K562 (cell line): ENCODE measurements at regions not wholly inside any gene's neighbourhood (a gene's known extent, or its start where the extent isn't known, plus 50 kb on each side); places are given as distances from the start of the nearest gene placed in this dataset.

ENCODE experiments used
- ATAC-seq: fragments of 200-7000 bp; cut with Tn5 transposase; 3 replicates; pipeline ENCODE4 v1.9.1; 2020; ENCODE audit warnings: moderate library complexity
- BruUV-seq: library from RNA; stranded (reverse); fragments of 400-500 nt; replicated peaks from 2 replicates; lab custom pipeline; 2021; lab: Mats Ljungman, UMichigan
- CTCF ChIA-PET: fragments of 300-600 bp; formaldehyde crosslinking; extraction: SDS; loops from one replicate; lab custom pipeline; 2021; ENCODE audit warnings: low intra/inter-chr PET ratio; lab: Yijun Ruan, JAX
- POLR2A ChIA-PET: fragments of 300-600, 350-650 bp; sonication (Branson Sonifier 250); formaldehyde crosslinking; extraction: SDS; loops from one replicate; lab custom pipeline; 2021; ENCODE audit warnings: antibody characterized with exemption, inconsistent platforms; lab: Yijun Ruan, JAX
- DNase-seq, 4 experiments: peaks; one replicate each; pipeline versions ENCODE4 v3.0.0 to v3.0.0-alpha.2; 2011 to 2018; ENCODE audit warnings: low spot score in 3 of 4, mixed read lengths in 3 of 4; ENCODE audit errors: extremely low read depth in 1 of 4
- FAIRE-seq: peaks from 2 replicates; lab custom pipeline; 2011; peaks lifted over from hg19 to GRCh38; lab: Jason Lieb, UNC
- H2AFZ ChIP-seq: 2 replicates; pipeline ENCODE4 v1.6.0; 2011; ENCODE audit warnings: low read depth, low read length, control low read depth, inconsistent platforms
- H3K27ac ChIP-seq: fragments of 200-600 bp; 3 replicates; pipeline ENCODE4 v1.8.0; 2011; ENCODE audit warnings: low read depth, mild to moderate bottlenecking, control low read depth, inconsistent platforms, low read length, moderate library complexity, mixed read lengths; ENCODE audit errors: extremely low read depth
- H3K27me3 ChIP-seq, 2 experiments: fragments of 300-600 bp in 1 of 2; 2 replicates in 1 of 2; 3 replicates in 1 of 2; pipeline versions ENCODE4 v1.6.0 to v1.8.0; 2011; ENCODE audit warnings: inconsistent platforms in 2 of 2, low read length in 2 of 2, mild to moderate bottlenecking in 1 of 2, mixed read lengths in 1 of 2, moderate library complexity in 1 of 2; ENCODE audit not compliant: control insufficient read depth in 2 of 2, insufficient read depth in 2 of 2
- H3K36me3 ChIP-seq: fragments of 300-600 bp; 3 replicates; pipeline ENCODE4 v1.8.0; 2011; ENCODE audit warnings: mild to moderate bottlenecking, low read length, inconsistent platforms; ENCODE audit not compliant: control insufficient read depth, insufficient read depth
- H3K4me1 ChIP-seq, 2 experiments: fragments of 200-600 bp in 1 of 2; replicated peaks in 1 of 2; 2 replicates in 1 of 2; 3 replicates in 1 of 2; pipeline versions ENCODE4 v1.5.1 to v1.8.0; 2011; ENCODE audit warnings: inconsistent platforms in 2 of 2, low read length in 2 of 2, mild to moderate bottlenecking in 1 of 2, mixed read lengths in 1 of 2, moderate library complexity in 1 of 2; ENCODE audit not compliant: control insufficient read depth in 2 of 2, insufficient read depth in 2 of 2
- H3K4me2 ChIP-seq: 2 replicates; pipeline ENCODE4 v1.6.1; 2011; ENCODE audit warnings: low read length, control low read depth, inconsistent platforms, mixed read lengths; ENCODE audit not compliant: insufficient read depth
- H3K4me3 ChIP-seq: fragments of 200-600 bp; sonication (generic), shearing (Covaris generic); 2 replicates; pipeline ENCODE4 v1.5.1; 2016; ENCODE audit warnings: control low read depth, inconsistent platforms
- H3K79me2 ChIP-seq: fragments of 200-600 bp; 3 replicates; pipeline ENCODE4 v1.8.0; 2011; ENCODE audit warnings: low read length, inconsistent platforms; ENCODE audit not compliant: control insufficient read depth, insufficient read depth
- H3K9ac ChIP-seq, 2 experiments: 2 replicates each; pipeline versions ENCODE4 v1.6.0 to v1.6.1; 2011; ENCODE audit warnings: low read depth in 2 of 2, low read length in 2 of 2, control low read depth in 1 of 2, inconsistent platforms in 1 of 2, mild to moderate bottlenecking in 1 of 2, mixed read lengths in 1 of 2; ENCODE audit not compliant: insufficient read depth in 1 of 2
- H3K9me1 ChIP-seq: one replicate; pipeline ENCODE4 v1.6.0; 2011; ENCODE audit warnings: inconsistent platforms, mild to moderate bottlenecking, low read length, moderate library complexity; ENCODE audit not compliant: control insufficient read depth, insufficient read depth
- H3K9me3 ChIP-seq: replicated peaks from 2 replicates; pipeline ENCODE4 v1.5.1; 2011; ENCODE audit warnings: low read depth, low read length, inconsistent platforms; ENCODE audit not compliant: control insufficient read depth, insufficient read depth
- H4K20me1 ChIP-seq: replicated peaks from 2 replicates; pipeline ENCODE4 v1.6.1; 2011; ENCODE audit warnings: low read length, inconsistent platforms, mixed read lengths; ENCODE audit not compliant: control insufficient read depth, insufficient read depth
- ARID2 ChIP-seq: fragments of 450-650 bp; IDR thresholded peaks from 2 replicates; pipeline ENCODE4 v1.6.1; 2017; ENCODE audit warnings: antibody characterized with exemption, mild to moderate bottlenecking
- CC2D1A ChIP-seq: fragments of 450-650 bp; IDR thresholded peaks from 2 replicates; pipeline ENCODE4 v1.6.1; 2017; ENCODE audit warnings: mild to moderate bottlenecking
- CHD2 ChIP-seq: IDR thresholded peaks from 2 replicates; pipeline ENCODE4 v1.6.1; 2011; ENCODE audit warnings: low read depth, low read length
- FOXJ2 ChIP-seq: fragments of 200-800 bp; sonication (Bioruptor generic); IDR thresholded peaks from 2 replicates; pipeline ENCODE4 v1.6.1; 2016; ENCODE audit warnings: missing genetic modification characterization, missing compliant biosample characterization
- HOXB6 ChIP-seq: fragments of 250-450 bp; sonication (Bioruptor Pico); IDR thresholded peaks from 2 replicates; pipeline ENCODE4 v1.5.1; 2022; ENCODE audit warnings: mild to moderate bottlenecking, borderline replicate concordance
- ILK ChIP-seq: fragments of 450-650 bp; IDR thresholded peaks from 2 replicates; pipeline ENCODE4 v1.6.1; 2016; ENCODE audit warnings: missing genetic modification characterization, low read depth, mild to moderate bottlenecking, missing compliant biosample characterization, moderate library complexity, borderline replicate concordance
- KLF13 ChIP-seq: fragments of 450-650 bp; IDR thresholded peaks from 2 replicates; pipeline ENCODE4 v1.6.1; 2016; ENCODE audit warnings: missing genetic modification characterization, low read depth, mild to moderate bottlenecking, missing compliant biosample characterization, moderate library complexity, borderline replicate concordance
- NFE2 ChIP-seq: IDR thresholded peaks from 2 replicates; pipeline ENCODE4 v1.6.1; 2014; ENCODE audit warnings: antibody characterized with exemption, low read depth
- SIRT6 ChIP-seq: IDR thresholded peaks from one replicate; pipeline ENCODE4 v1.6.1; 2012; ENCODE audit warnings: low read depth, mild to moderate bottlenecking, control low read depth, inconsistent platforms, low read length, moderate library complexity
- SMARCE1 ChIP-seq: fragments of 450-650 bp; IDR thresholded peaks from 2 replicates; pipeline ENCODE4 v1.7.1; 2016; ENCODE audit warnings: mild to moderate bottlenecking
- SP1 ChIP-seq: sonication (generic); formaldehyde crosslinking; IDR thresholded peaks from 2 replicates; pipeline ENCODE4 v1.8.1; 2022; ENCODE audit warnings: mild to moderate bottlenecking, missing genetic modification reagents
- SRSF3 ChIP-seq: fragments of 200-400 bp; formaldehyde crosslinking; IDR thresholded peaks from 2 replicates; pipeline ENCODE4 v1.6.1; 2016; ENCODE audit warnings: mild to moderate bottlenecking, low read length, moderate library complexity; ENCODE audit not compliant: insufficient read depth
- TAF9B ChIP-seq: fragments of 450-650 bp; IDR thresholded peaks from 2 replicates; pipeline ENCODE4 v1.6.1; 2018; ENCODE audit warnings: mild to moderate bottlenecking; ENCODE audit not compliant: partially characterized antibody
- ZNF197 ChIP-seq: fragments of 200-800 bp; sonication (Bioruptor generic); IDR thresholded peaks from 2 replicates; pipeline ENCODE4 v1.6.1; 2016; ENCODE audit warnings: low read depth, missing genetic modification characterization, missing compliant biosample characterization
- ZNF444 ChIP-seq: fragments of 250-450 bp; sonication (Bioruptor Pico); IDR thresholded peaks from 2 replicates; pipeline ENCODE4 v1.4.0; 2020; ENCODE audit warnings: mild to moderate bottlenecking, moderate library complexity
- ZNF561 ChIP-seq: fragments of 450-650 bp; formaldehyde crosslinking; conservative IDR thresholded peaks from 2 replicates; pipeline ENCODE4 v1.4.0; 2020; ENCODE audit warnings: mild to moderate bottlenecking, moderate library complexity
- ZNF766 ChIP-seq: fragments of 200-800 bp; sonication (Bioruptor generic); conservative IDR thresholded peaks from 2 replicates; pipeline ENCODE4 v1.6.1; 2016; ENCODE audit warnings: missing genetic modification characterization, missing compliant biosample characterization
- in situ Hi-C: fragments of 300-500 bp; cut with MboI; formaldehyde crosslinking; loops from 4 replicates; pipeline ENCODE4 v1.15.0; 2018; ENCODE audit warnings: inconsistent platforms, mixed read lengths
- intact Hi-C: fragments of 100-400 bp; cut with micrococcal nuclease; formaldehyde crosslinking; loops from 2 replicates; pipeline ENCODE4 v1.14.2; 2022
- TF ChIP-seq, protein P1 (sequence below): fragments of 250-450 bp; sonication (Bioruptor Pico); IDR thresholded peaks from 2 replicates; pipeline ENCODE4 v1.6.1; 2021; ENCODE audit warnings: mild to moderate bottlenecking
- TF ChIP-seq, protein P2 (sequence below): fragments of 250-450 bp; sonication (Bioruptor Pico); IDR thresholded peaks from 2 replicates; pipeline ENCODE4 v1.5.0; 2020; ENCODE audit warnings: mild to moderate bottlenecking, borderline replicate concordance

DNA sequence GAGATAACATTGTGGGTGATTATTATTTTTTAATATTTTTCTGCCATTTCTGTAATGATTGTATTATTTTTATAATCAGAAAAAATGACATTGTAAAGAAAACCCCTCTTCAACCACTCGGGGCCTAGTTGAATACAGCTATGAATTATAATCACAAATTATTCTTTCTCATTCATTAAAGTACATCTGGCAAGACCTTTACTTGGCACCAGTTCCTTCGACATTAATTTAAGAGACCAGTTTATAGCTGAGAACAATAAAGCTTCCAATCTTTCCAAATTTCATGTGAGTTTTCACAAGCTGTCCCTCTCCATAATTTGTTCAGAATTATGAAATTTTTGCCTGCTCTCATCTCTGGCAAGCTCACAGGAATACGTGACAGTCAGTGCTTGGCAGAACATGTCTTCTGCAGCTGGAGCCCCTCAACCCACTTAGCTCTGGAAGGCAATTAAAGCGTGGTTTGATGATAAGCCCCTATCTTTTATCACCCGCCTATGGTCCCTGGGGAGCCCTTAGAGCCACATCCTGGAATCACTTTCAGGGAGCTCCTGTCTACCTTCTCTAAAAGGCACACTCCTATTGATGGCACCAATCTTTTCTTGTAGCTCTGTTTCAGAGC is 201.8 kb upstream of the PRNP start (continued):
- no peak for TF ChIP-seq SMARCE1
- TF ChIP-seq, protein P1, sequence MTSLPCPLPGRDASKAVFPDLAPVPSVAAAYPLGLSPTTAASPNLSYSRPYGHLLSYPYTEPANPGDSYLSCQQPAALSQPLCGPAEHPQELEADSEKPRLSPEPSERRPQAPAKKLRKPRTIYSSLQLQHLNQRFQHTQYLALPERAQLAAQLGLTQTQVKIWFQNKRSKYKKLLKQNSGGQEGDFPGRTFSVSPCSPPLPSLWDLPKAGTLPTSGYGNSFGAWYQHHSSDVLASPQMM (CRISPR knock-in tag), result no peak
- no peak for TF ChIP-seq ARID2
- TF ChIP-seq TAF9B, result no peak
- TF ChIP-seq, protein P2, sequence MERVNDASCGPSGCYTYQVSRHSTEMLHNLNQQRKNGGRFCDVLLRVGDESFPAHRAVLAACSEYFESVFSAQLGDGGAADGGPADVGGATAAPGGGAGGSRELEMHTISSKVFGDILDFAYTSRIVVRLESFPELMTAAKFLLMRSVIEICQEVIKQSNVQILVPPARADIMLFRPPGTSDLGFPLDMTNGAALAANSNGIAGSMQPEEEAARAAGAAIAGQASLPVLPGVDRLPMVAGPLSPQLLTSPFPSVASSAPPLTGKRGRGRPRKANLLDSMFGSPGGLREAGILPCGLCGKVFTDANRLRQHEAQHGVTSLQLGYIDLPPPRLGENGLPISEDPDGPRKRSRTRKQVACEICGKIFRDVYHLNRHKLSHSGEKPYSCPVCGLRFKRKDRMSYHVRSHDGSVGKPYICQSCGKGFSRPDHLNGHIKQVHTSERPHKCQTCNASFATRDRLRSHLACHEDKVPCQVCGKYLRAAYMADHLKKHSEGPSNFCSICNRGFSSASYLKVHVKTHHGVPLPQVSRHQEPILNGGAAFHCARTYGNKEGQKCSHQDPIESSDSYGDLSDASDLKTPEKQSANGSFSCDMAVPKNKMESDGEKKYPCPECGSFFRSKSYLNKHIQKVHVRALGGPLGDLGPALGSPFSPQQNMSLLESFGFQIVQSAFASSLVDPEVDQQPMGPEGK (CRISPR knock-in tag), result no peak
- TF ChIP-seq SP1, result no peak
- no peak for TF ChIP-seq KLF13 (tag)
- TF ChIP-seq FOXJ2 (tag), result no peak
- TF ChIP-seq ZNF197 (CRISPR knock-in tag), result no peak
- no peak for TF ChIP-seq NFE2
- TF ChIP-seq, all 486 proteins: peak for 0

DNA sequence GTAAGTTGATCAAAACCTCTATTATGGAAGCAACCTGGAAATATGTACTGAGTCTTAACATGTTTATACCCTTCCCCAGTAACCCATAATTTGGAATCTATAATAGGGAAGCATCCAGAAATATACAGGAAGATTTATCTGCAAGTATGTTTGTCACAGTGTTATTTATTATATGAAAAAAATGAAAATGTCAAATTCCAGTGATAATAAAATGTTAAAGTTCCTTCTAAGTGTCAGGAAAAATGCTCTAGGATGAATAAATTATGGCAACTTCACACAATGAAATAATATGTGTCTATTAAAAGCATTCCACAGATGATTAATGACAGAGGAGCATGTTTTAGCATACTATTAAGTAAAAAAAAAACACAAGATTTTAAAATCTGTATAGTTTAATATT is 202.3 kb upstream of the PRNP start:
- POLR2A ChIA-PET, result no interaction called here
- H3K4me1 ChIP-seq, result no peaks in the 10 kb centered on the region
- FAIRE-seq (no peak), DNase-seq (no peak), ATAC-seq (no peak)
- CTCF ChIA-PET, result no interaction called here
- no peaks in the 10 kb centered on the region for H3K9me3 ChIP-seq
- H3K4me3 ChIP-seq, result no peak overlapping the region
- no peaks in the 10 kb centered on the region for H3K36me3 ChIP-seq
- H3K9me1 ChIP-seq, result no peaks in the 10 kb centered on the region
- no peaks in the 10 kb centered on the region for H4K20me1 ChIP-seq
- H3K4me2 ChIP-seq, result no peak overlapping the region
- no peak overlapping the region for H2AFZ ChIP-seq
- no peak overlapping the region for H3K9ac ChIP-seq
- intact Hi-C loops (no loop called here), in situ Hi-C loops (no loop called here)
- no TSS peak for BruUV-seq
- no peak overlapping the region for H3K27ac ChIP-seq
- no peaks in the 10 kb centered on the region; a peak in 2 of 5 replicates for H3K27me3 ChIP-seq
- no peaks in the 10 kb centered on the region for H3K79me2 ChIP-seq
- TF ChIP-seq ILK (tag) (no peak), ZNF444 (CRISPR knock-in tag) (no peak), CHD2 (no peak), ZNF561 (no peak), CC2D1A (no peak), HOXB6 (no peak), ZNF766 (CRISPR knock-in tag) (no peak), SIRT6 (no peak), SRSF3 (no peak)
